ENCODE measurements at regions not wholly inside any gene's neighbourhood (a gene's known extent, or its start where the extent isn't known, plus 50 kb on each side); places are given as distances from the start of the nearest gene placed in this dataset.
"Not testable (repeated sequence)": the region's sequence is repeated elsewhere in the genome, so short reads cannot be mapped to it uniquely, and the experiment has no call there.

GRCh38 chr18:73330106-73330505, 462.3 kb upstream of the NETO1 start:
- DNase-seq (ENCODE audit: low read depth in 2 of 2) = not testable (repeated sequence)

- DNase-seq (ENCODE audit: low read depth in 2 of 2) = not testable (repeated sequence)
Observed at GRCh38 chr18:73324187-73324831, 456.5 kb upstream of the NETO1 start.

- DNase-seq (ENCODE audit: low read depth in 2 of 2) = no peak
Observed at GRCh38 chr18:73318739-73319479, 451.1 kb upstream of the NETO1 start.

GRCh38 chr18:73316513-73316912, 448.7 kb upstream of the NETO1 start:
- DNase-seq (ENCODE audit: low read depth in 2 of 2) = no peak

GRCh38 chr18:73315381-73315780, 447.6 kb upstream of the NETO1 start:
- no peak for DNase-seq (ENCODE audit: low read depth in 2 of 2)

- DNase-seq (ENCODE audit: low read depth in 2 of 2) = no peak
Observed at GRCh38 chr18:73313476-73313875, 445.7 kb upstream of the NETO1 start.

- no peak for DNase-seq (ENCODE audit: low read depth in 2 of 2)
Observed at GRCh38 chr18:73296686-73297085, 428.9 kb upstream of the NETO1 start.

GRCh38 chr18:73292156-73292555, 424.4 kb upstream of the NETO1 start:
- DNase-seq (ENCODE audit: low read depth in 2 of 2) = no peak

- DNase-seq (ENCODE audit: low read depth in 2 of 2) = no peak
Observed at GRCh38 chr18:73288813-73289212, 421.0 kb upstream of the NETO1 start.

GRCh38 chr18:73286584-73286983, 418.8 kb upstream of the NETO1 start:
- DNase-seq (ENCODE audit: low read depth in 2 of 2) = no peak

- DNase-seq (ENCODE audit: low read depth in 2 of 2) = no peak
Observed at GRCh38 chr18:73283788-73284187, 416.0 kb upstream of the NETO1 start.

GRCh38 chr18:73283032-73283431, 415.2 kb upstream of the NETO1 start:
- peak in 1 of 2 donors; percentile 29 for DNase-seq (ENCODE audit: low read depth in 2 of 2)

- no peak for DNase-seq (ENCODE audit: low read depth in 2 of 2)
Observed at GRCh38 chr18:73279498-73279897, 411.7 kb upstream of the NETO1 start.

GRCh38 chr18:73274812-73275621, 407.2 kb upstream of the NETO1 start:
- no peak for DNase-seq (ENCODE audit: low read depth in 2 of 2)

- DNase-seq (ENCODE audit: low read depth in 2 of 2) = no peak
Observed at GRCh38 chr18:73270920-73271634, 403.3 kb upstream of the NETO1 start.

GRCh38 chr18:73264562-73264921, 396.8 kb upstream of the NETO1 start:
- no peak for DNase-seq (ENCODE audit: low read depth in 2 of 2)

GRCh38 chr18:73261923-73262322, 394.1 kb upstream of the NETO1 start:
- DNase-seq (ENCODE audit: low read depth in 2 of 2) = no peak

GRCh38 chr18:73261243-73261642, 393.5 kb upstream of the NETO1 start:
- DNase-seq (ENCODE audit: low read depth in 2 of 2) = no peak

- DNase-seq (ENCODE audit: low read depth in 2 of 2) = no peak
Observed at GRCh38 chr18:73258375-73259087, 390.7 kb upstream of the NETO1 start.

- no peak for DNase-seq (ENCODE audit: low read depth in 2 of 2)
Observed at GRCh38 chr18:73254564-73254963, 386.8 kb upstream of the NETO1 start.

GRCh38 chr18:73249030-73249429, 381.2 kb upstream of the NETO1 start:
- DNase-seq (ENCODE audit: low read depth in 2 of 2) = no peak

Data from dermis microvascular lymphatic vessel endothelial cell (primary cell).